Renal pelvis (tissue), 1 donor: ENCODE measurements at regions not wholly inside any gene's neighbourhood (a gene's known extent, or its start where the extent isn't known, plus 50 kb on each side); places are given as distances from the start of the nearest gene placed in this dataset.

ENCODE experiments used
- DNase-seq: peaks from one replicate; pipeline ENCODE4 v3.0.0-alpha.2; 2013

DNA sequence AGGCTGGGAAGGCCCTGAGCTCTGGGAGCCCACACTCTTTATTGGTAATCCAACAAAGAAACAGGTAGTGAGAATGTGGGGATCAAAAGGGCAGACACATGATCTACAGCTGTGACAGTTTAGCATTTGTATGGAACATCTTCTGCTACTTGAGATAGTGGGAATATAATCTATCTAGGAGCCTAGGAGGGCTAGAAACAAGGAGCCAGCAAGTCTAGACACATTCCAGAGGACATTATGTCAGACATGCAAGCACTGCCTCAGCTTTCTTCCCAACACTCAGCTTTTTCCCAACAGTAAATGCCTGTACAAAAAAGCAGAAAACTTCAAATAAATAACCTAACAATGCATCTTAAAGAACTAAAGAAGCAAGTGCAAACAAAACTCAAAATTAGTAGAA, 1150.6 kb upstream of the RAG2 start:
- no peak for DNase-seq

DNA sequence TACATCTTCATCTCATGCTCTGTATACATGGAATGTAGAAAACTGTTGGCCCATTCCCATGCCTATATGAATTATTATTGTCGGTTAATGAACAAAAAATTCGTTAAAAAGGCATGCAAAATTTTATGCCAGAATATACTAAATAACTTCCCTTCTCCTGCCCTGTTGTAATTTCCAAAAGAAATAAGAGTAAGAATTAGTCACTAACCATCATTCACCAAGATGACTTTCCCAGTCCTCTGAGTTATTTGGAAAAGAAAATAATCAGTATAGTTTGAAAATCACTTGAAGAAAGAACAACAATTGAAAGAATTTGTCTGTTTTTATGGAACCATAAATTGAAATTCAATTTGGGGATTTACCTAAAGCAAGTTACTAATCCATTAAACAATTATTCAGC, 1149.1 kb upstream of the RAG2 start:
- DNase-seq: no peak

DNA sequence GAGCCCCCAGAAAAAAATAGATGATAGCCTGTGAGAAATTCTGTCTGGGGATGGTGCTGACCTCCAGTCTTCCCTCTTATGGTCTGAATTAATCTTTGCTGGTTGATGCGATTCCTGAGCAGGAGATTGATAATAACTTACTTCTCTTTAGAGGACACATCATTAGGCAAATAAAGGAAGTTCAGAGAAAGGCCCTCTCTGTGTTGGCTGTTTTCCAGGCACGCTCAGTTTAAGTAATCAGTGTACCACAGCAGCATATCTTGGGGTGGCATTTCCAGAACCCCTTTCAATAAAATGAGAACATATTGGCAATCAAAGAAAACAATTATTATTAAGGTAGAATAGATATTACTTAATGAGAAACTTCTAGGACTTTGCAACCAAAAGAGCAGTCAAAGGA, 1129.3 kb upstream of the RAG2 start:
- DNase-seq: no peak

- no peak for DNase-seq
Measured at GRCh38 chr11:37724315-37724714, 1126.3 kb upstream of the RAG2 start.

- no peak for DNase-seq
Measured at GRCh38 chr11:37721485-37721884, 1123.4 kb upstream of the RAG2 start.

DNA sequence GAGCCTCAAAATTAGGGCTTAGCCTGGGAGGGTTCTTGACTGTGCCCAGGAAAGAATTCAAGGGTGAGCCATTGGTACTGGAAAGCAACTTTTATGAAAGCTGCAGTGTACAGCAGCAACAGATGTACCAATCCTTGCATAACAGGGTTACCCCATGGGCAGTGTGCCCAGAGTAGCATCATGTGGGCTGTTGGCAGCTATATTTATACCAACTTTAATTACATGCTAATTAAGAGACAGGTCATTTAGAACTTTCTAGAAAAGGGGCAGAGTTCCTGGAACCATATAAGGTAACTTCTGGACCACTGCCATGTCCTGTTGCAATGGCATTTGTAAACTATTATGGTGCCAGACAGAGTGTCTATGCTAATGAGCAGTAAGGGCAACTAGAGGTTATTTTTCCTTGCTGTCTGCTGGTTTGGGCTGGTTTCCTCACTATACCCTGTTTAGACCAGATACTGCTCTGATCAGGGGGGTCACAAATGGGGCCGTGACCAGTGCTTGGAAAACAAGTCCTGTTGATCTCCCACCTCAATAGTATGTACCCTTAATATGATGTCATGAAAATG, 1120.5 kb upstream of the RAG2 start:
- DNase-seq: no peak

GRCh38 chr11:37712251-37712650, 1114.2 kb upstream of the RAG2 start:
- DNase-seq: no peak

DNA sequence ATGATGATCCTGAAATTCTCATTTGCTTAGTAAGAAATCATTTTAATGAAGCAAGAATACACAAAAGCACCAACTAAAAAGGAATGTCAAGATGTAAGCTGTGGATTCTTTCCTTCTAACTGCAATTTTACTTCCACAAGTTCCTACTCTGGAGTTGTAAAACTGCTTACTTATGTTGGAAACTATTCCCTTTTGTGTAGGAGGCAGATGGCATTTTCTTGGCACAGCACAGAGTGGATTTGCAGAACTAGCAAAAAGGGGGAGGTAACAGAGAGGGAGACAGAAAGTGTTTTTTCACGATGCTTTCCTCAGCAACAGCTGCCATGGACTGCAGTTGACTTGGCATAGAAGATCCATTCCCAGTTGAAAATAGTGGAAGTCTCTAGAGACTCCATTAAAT, 1112.0 kb upstream of the RAG2 start:
- DNase-seq: peak; percentile 24

DNA sequence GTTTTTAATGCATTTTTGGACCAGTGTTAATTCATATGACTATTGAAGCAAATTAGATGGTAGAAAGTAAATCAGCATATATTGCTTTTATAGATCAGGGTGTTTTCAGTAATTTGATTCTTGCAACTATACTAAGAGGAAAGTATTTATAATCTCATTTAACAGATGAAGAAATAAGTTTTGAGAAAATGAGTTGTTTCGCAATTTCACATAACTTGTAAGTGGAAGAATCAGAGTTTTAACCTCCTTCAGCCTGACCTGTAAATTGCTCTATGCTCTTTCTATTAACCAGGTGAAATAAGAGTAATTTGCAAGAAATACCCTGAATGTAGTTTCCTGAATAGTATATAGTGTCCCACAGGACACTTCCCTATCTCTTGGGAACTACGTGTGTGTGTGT, 1106.8 kb upstream of the RAG2 start:
- DNase-seq: no peak

- DNase-seq: no peak
Measured at GRCh38 chr11:37699644-37700043, 1101.6 kb upstream of the RAG2 start.

DNA sequence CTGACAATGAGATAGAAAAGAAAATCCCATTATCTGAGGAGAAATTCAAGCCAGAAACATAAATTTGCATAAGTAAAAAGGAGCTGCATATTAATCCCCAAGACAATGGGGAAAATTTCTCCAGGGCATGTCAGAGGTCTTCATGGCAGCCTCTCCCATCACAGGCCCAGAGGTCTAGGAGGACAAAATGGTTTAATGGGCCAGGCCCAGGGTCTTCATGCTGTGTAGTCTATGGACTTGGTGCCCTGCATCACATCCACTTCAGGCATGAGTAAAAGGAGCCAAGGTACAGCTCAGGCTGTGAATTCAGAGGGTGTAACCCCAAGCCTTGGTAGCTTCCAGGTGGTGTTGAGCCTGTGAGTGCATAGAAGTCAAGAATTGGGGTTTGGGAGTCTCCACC, 1097.2 kb upstream of the RAG2 start:
- no peak for DNase-seq

GRCh38 chr11:37689951-37690350, 1091.9 kb upstream of the RAG2 start:
- DNase-seq: no peak

GRCh38 chr11:37688456-37688855, 1090.4 kb upstream of the RAG2 start:
- DNase-seq: no peak

GRCh38 chr11:37687130-37687529, 1089.1 kb upstream of the RAG2 start:
- DNase-seq: no peak

- DNase-seq: no peak
Measured at GRCh38 chr11:37671321-37671720, 1073.3 kb upstream of the RAG2 start.

- no peak for DNase-seq
Measured at GRCh38 chr11:37666960-37667359, 1068.9 kb upstream of the RAG2 start.

DNA sequence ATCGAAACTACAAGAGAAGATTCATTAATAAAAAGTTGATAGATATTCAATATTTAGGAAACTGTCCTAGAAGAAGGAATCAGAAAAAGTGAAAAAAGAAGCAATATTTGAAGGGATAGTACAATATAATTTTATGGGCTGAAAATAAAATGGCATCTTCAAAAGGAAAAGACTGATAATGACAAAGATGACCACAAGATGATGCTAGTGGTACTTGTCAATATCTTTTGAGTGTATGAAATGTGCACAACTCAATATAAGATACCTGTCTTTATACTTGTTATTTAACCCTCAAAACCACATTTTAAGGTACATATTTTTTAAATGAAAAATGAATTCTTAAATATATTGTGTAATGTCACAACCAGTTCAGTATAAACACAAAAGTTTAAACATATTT, 1059.6 kb upstream of the RAG2 start:
- no peak for DNase-seq

DNA sequence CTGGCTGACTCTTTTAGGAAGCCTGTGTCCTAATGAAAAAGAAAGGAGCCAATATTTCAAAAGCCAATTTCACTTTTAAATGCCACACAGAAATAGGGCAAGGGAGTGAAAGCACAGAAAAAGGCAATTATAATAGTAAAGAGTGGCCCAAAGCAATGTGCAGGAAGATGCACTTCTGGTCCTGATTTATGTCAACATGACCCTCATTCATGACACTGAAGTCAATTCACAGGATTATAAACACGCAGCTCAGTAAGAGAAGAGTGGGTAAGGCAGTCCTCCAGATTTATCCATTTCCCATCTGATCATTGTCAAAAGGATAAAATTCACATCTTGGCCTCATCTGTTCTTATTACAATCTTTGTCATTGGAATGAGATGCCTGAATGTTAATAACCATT, 1049.7 kb upstream of the RAG2 start:
- DNase-seq: no peak

- no peak for DNase-seq
Measured at GRCh38 chr11:37643968-37644367, 1045.9 kb upstream of the RAG2 start.

GRCh38 chr11:37642296-37642695, 1044.3 kb upstream of the RAG2 start:
- DNase-seq: no peak

DNA sequence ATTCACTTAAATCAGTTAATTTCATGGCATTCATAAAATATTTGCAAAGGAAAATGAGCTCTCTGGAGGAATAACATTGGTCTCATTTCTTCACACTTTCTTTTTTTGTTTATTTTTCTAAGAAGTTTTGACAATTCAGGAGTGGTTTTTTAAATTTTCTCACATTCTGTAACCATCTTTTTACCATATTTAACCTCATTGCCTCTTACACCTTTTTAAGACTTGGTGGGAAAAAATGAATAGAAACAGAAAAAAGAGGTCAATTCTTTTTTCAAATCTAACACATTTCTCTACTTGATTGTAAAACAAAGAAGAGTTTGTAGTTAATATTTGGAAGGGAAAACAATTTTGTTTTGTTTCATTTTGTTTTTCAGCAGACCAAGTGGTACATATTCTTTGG, 1034.7 kb upstream of the RAG2 start:
- no peak for DNase-seq

DNA sequence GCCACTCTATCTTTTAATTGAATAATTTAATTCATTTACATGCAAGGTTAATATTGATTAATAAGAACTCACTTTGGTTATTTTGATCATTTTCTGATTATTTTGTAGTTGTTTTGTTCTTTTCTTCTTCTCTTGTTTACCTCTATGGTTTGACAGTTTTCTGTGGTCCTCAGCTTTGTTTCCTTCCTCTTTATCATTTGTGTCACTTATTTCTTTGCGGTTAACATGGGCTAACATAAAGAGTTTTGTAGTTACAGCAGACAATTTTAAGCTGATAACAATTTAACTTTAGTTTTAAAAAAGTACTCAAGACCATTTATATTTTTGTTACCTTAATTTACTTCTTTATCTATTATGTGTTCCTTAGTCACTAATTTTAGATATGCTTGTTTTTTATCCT, 1032.8 kb upstream of the RAG2 start:
- DNase-seq: no peak

- DNase-seq: no peak
Measured at GRCh38 chr11:37623778-37624177, 1025.7 kb upstream of the RAG2 start.

DNA sequence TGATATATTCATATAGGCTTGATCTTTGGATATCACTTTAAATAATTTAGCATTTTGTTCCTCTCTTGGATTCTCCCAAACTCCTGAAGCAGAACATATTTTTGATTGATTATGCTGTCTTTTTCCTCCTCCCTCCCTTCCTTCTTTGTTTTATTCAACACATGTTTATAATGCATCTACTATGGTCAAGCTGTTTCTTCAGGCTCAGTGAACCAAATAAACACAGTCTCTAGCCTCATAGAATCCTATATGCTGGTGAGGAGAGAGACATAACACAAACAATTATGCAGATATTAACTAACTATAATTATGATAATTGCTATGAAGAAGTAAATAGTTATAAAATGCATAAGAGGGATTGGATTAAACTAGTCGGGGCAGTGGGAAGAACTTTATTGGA, 1023.6 kb upstream of the RAG2 start:
- DNase-seq: no peak

DNA sequence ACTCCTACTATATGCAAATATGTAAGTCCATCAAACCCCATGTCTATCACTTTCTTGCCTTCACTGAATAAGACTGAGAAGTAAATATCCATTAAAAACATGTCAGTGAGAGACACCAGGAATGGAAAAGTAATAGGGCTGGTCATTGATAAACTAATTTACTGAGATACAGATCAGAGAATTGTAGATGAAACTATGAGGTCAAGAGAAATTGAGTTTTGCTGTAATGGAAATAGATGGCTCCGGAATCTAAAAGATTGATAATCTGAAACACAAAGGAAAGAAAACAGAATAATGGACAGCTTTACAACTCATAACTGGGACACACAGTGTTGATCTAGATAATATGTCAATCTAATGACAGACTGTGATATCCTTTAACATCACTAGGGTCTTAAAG, 1018.3 kb upstream of the RAG2 start:
- no peak for DNase-seq
